ENCODE measurements at regions not wholly inside any gene's neighbourhood (a gene's known extent, or its start where the extent isn't known, plus 50 kb on each side); places are given as distances from the start of the nearest gene placed in this dataset.

- TF ChIP-seq CTCF (IDR thresholded peaks at IDR 0.05) (no peak), SMC3 (IDR thresholded peaks at IDR 0.05; ENCODE audit: low read depth, low read length) (no peak), MAX (IDR thresholded peaks at IDR 0.05; ENCODE audit: low read depth) (no peak), FOSL2 (IDR thresholded peaks at IDR 0.05; ENCODE audit: borderline replicate concordance, low read depth) (no peak), MXI1 (IDR thresholded peaks at IDR 0.05; ENCODE audit: low read depth, low read length) (no peak), RAD21 (IDR thresholded peaks at IDR 0.05; ENCODE audit: low read length) (no peak), MEF2A (IDR thresholded peaks at IDR 0.05; ENCODE audit: borderline replicate concordance, low read depth) (no peak), POLR2AphosphoS5 (IDR thresholded peaks at IDR 0.05; ENCODE audit: low read depth, low read length) (no peak), YY1 (IDR thresholded peaks at IDR 0.05; ENCODE audit: low read depth) (no peak), NRF1 (IDR thresholded peaks at IDR 0.05; ENCODE audit: low read depth, low read length) (no peak), EZH2phosphoT487 (IDR thresholded peaks at IDR 0.05; ENCODE audit: borderline replicate concordance, low read depth) (no peak), PBX3 (IDR thresholded peaks at IDR 0.05) (no peak), CHD2 (IDR thresholded peaks at IDR 0.05; ENCODE audit: low read length, partially characterized antibody) (no peak), GABPA (IDR thresholded peaks at IDR 0.05; ENCODE audit: low read depth) (no peak)
These were observed 171.8 kb upstream of the MAD2L1 start for GRCh38 chr4:120238277-120238973.
